HG03196 (cell line): ENCODE measurements at regions not wholly inside any gene's neighbourhood (a gene's known extent, or its start where the extent isn't known, plus 50 kb on each side); places are given as distances from the start of the nearest gene placed in this dataset.

Experiments used
- ATAC-seq: cut with Tn5 transposase; IDR thresholded peaks from one replicate; pipeline ENCODE4 v1.9.1; 2021; ENCODE audit not compliant: unreplicated experiment

DNA sequence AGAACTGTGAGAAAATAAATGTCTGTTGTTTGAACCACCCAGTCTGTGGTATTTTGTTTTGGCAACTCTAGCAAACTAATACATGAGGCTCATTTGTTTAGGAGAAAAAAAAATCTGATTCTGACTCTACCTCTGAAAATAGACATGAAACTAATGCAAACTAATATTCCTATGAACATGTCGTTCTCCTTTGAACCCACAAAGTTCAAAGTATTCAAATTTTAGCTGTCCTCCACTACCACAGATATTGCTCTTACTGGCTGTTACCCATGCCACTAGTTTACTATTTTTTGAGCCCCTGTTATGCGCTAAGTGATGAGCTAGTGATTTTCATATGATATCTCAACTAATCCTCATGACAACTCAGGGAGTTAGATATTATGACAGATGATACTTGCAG lies 58.8 kb upstream of the ZNF804B start:
- ATAC-seq: no peak

DNA sequence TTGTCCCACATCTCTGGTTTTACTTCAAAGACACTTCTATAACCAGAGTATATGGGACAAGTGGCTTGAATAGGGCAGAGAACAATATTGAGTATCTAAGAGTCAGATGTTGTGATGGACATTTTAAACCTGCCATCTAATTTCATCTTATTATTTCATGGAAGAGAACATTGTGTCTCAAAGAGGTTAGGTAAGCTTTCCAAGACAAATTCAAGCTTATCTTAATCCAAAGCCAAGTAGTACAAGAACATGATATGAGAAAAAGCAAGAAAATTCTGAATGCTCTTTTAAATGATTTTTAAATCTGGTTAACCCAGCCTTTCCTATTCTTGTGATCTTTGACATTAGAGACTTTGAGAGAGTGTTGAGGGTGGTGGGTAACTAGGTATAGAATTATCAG lies 65.3 kb upstream of the ZNF804B start:
- no peak for ATAC-seq

DNA sequence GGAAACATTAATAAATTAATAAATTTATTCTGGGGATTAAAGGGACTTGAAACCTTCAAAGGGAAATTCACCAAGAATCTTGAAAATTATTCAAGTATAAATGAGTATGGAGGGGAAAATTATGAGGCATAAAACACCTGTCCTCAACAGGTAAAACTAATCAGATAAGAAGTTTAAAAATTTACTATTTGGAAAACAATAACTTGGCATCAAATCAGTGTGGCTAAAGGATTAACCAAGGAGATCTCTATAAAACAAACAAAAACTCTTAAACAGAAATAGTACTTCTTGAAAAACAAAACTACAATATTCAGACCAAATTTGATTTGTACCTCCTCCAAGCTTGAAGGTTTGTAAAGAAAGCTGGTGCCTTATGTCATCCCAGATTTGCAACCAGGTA lies 66.4 kb upstream of the ZNF804B start:
- ATAC-seq: no peak

DNA sequence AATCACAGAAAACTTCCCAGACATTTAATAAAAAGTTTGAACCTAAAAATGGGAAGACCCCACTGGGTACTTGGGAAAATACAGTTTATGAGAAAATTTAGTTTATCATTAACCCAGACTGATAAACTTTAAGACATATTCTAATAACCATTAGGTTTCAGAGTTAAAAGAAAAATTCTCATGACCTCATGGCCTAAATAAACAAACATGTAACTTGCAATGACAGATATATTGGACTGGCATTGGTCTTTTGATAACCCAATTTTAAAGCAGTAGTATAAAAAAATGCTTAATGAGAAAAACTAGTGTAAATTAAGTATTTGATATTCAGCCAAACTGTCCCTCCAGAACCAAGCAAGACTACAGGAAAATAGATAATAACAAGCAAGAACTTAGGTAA lies 67.0 kb upstream of the ZNF804B start:
- ATAC-seq: no peak

DNA sequence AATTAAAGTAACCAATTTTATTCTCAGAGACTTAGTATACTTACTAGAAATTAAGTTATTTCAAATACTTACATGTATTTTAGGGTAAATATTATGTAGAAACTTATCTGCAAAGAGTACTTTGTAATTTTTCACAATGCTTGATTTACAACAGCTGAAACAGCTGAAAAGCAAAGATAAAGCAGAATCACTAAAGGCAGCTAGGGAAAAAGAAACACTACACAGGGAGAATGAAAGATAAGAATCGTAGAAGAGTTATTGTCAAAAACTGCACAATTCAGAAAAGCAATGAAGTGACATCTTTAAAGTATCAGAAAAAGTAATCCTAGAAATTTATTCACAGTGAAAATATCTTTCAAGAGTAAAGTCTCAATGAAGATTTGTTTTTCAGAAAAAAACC lies 69.7 kb upstream of the ZNF804B start:
- ATAC-seq: no peak

DNA sequence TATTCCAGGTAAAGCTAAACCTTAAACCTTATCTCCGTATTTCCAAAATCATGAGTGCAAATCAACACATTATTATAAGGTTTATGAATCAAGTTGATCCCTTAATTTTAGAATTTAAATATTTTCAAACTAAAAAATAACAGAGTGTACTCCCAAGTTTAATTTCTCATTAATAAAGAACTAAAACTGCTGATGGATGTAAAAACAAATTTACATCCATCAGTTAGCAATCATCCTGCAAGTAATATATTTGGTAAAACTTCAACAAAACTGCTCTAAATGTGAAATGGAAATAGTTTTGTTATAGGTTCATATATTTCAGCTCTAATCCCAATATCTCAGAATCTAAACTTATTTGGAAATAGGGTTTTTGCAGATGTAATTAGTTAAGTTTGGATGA lies 71.3 kb upstream of the ZNF804B start:
- ATAC-seq: no peak

DNA sequence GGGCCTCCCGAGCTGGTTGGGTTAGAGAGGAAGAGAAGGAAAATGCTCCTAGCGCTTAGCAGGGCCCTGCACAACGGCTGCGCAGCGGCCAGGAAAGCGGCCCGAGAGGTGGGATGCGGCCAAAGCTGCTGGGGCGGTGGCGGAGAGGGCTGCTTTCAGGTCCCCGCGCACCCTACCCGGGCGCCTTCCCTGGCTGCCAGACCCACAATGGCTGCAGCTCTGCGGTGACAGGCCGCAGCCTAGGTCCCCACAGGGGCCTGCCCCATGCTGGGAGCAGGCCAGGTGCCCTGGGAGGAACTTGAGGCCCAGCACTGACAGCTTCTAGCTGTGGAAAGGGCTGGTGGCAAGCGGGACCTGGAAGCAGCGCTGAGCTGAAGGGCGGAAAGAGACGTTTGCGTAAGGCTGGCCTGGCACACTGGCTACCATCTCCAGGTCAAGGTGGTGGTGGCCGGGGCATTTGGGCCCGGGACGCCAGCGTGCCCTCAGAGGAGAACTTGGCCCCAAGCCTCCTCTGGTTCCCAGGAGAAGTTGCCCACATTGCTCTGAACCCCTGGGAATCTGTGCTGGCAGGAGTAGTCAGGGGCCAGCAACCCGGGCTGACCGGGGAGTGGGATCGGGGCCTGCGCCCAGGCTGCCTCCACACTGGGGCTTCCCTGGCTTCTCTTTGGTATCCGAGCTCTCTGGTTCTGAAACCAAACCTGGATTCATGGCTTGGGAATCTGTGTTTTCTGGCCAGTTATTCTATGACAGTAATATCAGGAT lies 72.9 kb upstream of the ZNF804B start:
- no peak for ATAC-seq

DNA sequence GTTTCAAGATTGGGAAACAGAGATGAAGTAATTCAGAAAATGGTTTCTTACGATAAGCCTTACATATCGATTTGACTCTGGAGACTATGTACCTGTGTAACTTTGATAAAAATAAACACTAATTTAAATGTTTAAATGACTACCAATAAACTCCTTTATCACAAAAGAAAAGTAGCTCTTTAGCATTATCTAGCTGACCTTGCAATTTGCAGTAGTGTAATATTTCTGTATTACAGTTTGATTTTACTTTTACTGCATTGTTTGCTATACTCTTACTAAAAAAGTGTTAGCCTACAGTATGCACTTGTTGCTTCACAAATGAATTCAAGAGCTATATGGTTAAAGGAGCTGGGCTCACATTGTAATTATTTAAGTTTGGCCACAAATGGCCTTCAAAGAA lies 77.8 kb upstream of the ZNF804B start:
- ATAC-seq: no peak

DNA sequence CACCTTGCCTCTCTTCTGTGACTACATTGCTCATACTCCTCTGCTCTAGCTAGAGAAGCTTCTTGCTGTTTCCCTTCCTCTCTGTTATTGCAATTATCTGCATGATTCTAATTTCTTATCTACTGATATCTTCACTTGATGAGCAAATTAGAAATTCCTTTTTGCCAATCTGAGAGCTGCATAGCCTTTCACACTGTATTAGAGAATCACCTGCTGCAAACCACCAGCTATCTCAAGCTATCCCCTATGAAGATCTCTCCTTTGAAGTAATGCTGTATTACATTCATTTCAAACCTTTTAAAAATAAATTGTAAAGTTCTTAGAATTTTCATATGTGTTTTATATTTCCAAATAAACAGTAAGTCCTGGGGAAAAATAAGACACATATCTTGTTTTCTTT lies 89.0 kb upstream of the ZNF804B start:
- no peak for ATAC-seq

DNA sequence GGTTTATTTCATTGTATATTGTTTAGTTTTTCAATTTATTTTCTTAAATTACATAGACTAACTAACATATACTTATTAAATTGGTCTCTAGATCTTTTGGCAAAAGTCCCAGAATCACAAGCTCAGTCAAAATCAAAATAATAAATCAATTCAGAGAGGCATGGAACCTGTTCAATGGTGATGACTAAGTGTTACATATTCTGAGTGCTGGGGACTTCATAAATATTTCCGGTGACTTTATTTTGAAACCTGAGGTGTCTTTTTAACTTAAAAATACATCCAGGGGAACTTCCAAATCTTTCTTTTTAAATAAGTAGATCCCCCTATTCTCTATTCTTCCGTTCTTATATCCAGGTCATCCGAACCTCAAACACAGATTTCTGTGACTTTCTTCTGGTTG lies 89.6 kb upstream of the ZNF804B start:
- no peak for ATAC-seq

DNA sequence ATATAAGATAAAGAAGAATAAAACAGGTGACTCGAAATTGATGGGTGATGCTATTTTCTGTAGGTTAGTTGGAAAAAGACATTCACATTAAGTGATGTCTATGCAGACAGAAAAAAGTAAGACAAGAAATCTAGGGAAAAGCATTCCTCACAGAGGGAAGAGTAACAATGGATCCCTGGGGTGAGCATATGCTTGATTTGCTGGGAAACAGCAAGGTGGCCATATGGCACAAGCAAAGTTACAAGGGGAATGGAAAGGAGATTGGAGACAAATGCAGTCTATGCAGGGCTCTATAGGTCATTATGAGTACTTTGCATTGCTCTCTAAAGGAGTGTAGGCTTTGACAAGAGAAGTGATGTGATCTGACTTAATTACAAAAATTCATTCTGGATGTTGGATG lies 90.9 kb upstream of the ZNF804B start:
- no peak for ATAC-seq

DNA sequence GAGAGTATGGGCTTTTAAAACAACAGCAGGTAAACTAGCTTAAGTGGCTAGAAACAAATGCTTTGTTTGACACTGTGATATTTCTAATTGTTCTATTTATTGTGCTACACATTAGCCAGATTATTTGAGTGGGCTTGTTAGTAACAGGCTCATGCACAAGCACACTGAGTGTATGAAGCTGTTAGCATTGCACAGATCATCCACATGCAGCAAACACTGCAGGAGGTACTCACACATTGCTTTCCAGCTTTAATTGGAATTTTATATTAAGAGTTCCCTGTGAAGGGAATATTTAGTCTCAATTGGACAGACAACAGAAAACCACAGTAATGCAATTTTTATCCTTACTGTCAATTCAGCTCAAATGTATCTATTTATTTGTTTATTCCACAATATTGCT lies 92.9 kb upstream of the ZNF804B start:
- no peak for ATAC-seq

DNA sequence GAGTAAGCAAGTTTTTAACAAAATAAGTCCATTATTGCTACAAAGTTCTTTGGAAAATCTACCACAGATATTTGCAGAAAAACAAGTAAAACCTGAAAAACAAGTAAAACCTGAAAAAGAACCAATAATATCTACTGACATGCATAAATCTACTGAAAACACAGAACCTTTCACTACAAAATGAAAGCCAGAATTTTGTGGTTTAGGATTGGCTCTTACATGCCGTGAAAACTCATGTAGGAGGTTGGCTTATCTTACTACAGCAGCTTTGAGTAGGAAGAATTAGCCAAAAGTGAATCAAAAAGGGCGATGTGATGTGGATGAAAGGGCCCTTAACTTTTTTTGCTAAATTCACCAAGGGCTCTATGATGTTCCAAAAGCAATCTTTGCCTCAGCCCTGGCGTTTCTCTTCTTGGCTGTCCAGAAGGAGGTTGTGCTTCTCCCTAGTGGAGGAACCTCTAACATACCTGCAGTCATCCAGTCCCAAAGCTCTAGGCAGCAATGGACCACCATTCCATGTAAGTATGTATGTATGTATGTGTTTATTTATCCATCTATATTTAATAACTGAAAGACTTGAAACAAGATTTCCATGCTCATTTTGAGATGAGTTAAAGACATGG lies 93.5 kb upstream of the ZNF804B start:
- ATAC-seq: no peak

DNA sequence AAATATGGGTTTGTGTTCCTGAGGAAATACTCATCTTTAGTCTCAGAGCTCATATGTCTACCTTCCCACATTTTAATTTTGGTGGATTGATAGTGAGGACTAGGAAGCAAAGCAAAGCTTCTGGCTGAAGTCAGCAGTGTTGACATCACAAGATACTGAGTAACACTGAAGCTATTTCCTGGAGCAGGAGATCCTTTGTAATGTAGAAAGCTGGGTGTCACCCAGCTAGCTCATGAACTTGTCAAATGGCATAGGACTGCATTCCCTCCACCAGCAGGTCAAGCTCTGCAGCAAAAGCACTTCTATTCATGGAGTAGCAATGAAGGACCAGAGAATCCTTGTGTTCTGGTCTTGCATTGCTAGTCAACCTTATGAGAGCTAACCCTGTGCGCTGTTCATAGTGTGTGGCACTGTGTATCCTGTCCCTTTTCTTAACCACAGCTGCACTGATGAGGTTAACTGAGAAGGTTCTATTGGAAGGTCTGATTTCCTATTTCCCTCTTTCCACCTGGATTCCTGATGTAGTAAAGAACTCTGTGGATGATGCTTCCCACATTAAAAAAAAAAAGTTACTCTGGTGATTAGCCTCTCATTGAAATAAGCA lies 94.8 kb upstream of the ZNF804B start:
- no peak for ATAC-seq

DNA sequence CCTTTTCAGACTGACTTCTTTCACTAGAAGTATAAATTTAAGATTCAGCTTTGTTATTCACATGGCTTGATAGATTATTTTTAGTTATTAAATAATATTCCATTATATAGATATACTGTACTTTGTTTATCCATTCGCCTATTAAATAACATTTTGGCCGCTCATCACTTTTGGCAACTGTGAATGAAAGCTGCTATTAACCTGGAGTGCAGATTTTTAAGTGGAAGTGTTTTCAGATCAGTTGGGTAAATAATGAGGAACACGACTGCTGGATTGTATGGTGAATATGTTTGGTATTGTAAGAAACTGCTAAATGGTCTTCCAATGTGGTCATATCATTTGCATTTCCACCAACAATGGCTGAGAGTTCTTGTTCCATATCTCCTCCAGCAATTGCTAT lies 97.6 kb upstream of the ZNF804B start:
- ATAC-seq: no peak

DNA sequence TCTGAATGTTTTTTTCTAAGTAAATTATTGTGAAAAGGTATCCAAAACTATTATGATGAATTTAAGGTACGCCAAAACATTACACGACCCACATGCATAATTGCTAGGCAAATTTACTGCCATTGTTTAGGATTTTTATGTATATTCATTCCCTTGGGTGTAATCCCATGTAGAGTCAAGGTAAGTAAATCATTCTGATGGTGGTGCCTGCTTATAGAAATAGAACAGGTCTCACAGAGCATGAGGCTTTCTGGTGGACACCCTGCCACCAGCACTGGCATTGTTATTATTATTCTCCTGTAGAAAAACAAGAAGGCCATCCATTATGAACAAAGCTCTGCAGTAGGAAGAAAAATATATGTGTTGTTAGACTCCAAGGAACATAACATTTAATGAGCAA lies 111.7 kb upstream of the ZNF804B start:
- no peak for ATAC-seq

DNA sequence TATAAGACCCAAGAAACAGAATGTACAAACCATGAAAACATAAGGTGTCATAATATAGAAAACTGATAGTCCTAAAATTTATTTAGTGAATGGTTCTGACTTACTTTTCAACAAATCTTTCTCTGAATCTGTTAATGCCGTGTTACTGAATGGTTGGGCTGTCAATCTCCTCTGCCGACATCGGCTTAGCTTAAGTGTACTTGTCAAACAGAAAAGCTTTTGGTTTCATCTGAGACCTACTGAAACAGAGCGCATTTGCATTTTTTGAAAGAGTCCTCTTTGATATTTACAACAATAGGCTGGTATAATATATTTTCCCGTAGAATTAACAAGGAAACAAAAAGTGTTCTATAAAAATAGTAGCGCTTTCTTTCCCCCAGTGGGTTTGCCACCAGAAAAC lies 120.9 kb upstream of the ZNF804B start:
- no peak for ATAC-seq

DNA sequence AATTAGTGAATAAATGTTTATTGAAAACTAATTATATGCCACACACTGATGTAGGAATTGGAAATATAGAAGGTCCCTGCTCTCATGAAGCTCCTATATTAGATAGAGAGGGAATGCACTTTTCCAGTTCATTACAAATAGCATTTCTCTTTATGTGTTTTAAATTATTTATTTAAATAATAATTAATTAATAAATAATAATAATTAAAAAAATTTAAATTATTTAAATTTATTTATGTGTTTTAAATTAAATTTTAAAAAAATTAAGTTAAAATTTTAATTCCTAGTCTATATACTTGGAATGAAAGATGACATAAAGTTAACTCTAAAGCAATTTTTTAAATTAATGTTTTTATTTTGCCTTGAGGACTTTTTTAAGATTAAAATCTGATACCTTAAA lies 121.7 kb upstream of the ZNF804B start:
- ATAC-seq: no peak

DNA sequence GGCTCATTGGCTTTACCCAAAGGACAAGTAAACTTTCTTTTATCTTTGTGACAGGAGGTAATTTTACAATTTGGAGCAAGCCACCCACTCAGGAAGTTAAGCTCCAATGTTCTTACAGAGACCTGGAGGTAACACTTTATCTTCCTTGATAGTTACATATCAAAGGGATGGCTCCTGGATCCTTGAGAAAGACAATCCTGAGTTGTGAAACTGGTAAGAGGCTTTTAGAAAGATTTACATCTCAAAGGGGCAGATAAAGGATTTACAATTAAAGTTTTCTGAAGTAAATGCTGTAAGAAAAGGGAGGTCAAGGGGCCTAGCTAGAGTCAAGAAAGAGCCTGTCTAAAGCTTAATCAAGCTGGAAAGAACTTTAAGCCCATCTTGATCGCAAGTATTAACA lies 124.4 kb upstream of the ZNF804B start:
- no peak for ATAC-seq

DNA sequence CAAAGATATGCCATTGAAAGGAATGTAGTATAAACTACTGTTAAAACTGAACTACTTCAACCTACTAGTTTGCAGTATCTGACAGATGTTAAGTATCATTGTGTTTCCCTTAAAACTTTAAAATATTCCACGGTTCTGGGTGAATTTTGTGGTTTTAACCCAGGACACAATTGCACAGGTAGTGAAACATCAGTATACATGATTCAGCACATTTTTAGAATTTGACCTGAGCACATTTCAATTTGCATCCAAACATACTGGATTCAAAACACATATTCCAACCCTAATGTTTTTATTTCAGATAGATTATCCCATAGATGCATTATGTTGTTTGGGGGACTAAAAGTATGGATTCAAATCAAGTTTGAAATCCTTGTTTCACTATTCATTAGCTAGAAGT lies 129.9 kb upstream of the ZNF804B start:
- ATAC-seq: no peak

DNA sequence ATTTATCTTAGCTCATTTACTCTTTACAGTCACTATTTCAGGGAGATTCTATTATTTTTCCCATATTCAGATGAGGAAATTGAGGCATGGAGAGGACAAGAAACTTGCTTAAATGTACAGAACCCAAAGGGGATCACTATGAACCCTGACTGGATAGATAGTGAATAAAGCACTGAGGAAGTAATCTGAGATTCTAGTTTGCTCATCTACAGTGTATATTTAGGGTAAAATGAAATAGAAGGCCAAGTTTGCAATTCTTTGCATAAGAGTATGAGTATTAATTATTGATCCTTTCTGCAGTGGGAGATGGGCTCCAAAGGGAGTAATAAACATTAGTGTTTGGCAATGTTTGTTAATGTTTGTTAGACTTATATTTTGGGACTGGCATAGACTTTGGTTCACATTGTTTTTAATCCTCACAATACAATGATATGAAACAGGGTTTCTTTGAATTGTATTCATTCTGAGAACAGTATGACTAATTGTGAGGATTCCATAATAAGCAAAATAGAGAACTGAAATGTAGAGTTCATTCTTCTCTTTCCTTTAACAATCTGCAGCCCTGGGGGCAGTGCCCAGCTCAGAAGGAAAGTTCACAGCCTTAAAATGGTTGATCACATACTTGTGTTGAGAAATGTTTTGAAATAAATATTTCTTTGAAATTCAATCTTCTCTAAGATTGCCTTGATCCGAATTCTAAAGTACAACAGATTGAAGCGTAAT lies 131.0 kb upstream of the ZNF804B start:
- ATAC-seq: peak; percentile 100

DNA sequence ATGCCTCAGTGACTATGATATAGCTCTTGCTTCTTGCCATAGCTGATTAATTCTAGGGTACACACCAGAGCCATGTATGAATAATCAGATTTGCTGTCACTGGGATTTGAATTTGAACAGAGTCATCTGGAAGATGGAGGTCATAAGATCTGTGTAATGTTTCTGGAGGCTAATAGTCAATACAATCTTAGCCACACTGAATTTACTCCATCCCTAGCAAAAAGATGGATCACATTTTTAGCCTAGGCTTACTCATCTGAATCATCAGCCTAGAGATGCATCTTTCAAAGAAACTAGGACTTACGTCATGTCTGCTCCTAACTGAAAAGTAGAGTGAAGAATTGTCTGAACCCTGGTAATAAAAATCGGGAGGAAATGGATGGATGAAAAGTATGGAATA lies 142.3 kb upstream of the ZNF804B start:
- no peak for ATAC-seq
